ENCODE measurements at regions not wholly inside any gene's neighbourhood (a gene's known extent, or its start where the extent isn't known, plus 50 kb on each side); places are given as distances from the start of the nearest gene placed in this dataset.
A peak's percentile ranks its signal among the peaks of the same experiment; 100 is the strongest.

DNA sequence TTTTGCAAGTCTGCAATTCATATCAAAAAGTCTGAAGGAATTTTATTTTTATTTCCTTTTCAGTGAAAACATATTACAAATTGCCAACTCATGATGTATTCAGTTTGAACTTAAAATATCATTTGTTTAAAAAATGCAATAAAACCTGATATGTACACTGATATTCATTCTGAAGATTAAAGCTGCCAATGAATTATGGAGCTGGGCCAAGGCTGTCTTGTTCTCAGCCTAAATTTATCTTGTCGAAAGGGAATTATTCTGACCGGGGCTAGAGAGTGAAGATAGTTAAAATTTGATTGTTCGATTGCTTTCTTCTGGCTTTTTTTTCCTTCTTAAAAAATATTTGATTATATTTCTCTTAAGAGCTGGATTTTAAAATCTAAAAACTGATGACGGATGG, 54.0 kb upstream of the RBFOX1 start:
- no peak overlapping the region for H3K27ac Mint-ChIP-seq (ENCODE audit: unreplicated experiment)

DNA sequence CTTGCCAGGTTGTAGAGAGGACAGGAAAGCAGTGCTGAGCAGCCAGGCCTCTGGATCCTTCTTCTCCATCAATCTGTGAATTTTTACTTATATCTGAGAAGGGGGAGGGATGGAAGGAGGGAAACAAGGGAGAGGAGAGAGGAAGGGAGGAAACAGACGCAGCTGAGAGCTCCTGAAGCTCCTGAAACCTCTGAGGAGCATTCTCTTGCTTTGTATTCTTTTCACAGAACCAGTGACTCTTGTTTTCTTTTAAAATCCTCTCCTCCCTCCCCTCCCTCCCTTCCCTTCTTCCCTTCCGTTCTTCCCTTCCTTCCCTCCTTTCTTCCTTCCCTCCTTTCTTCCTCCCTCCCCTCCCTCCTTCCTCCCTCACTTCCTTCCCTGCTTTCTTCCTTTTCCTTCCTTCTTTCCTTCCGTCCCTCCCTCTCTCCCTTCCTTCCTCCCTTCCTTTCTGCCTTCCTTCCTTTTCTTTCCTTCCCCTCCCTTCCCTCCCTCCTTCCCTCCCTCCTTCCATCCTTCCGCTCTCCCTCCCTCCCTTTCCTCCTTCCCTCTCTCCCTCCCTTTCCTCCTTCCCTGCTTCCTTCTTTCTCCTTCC, 60.0 kb upstream of the RBFOX1 start:
- no peak overlapping the region for H3K27ac Mint-ChIP-seq (ENCODE audit: unreplicated experiment)
- no peaks in the 10 kb centered on the region for H3K9me3 Mint-ChIP-seq

More for the DNA sequence above, 54.0 kb upstream of the RBFOX1 start:
- Mint-ChIP-seq H3K4me3 (no peak overlapping the region), H3K36me3 (ENCODE audit: low read depth) (no peaks in the 10 kb centered on the region), H3K9me3 (no peaks in the 10 kb centered on the region), H3K27me3 (ENCODE audit: low read depth) (peaks cover 34% of the 10 kb centered on the region), H3K4me1 (no peaks in the 10 kb centered on the region)
- TF ChIP-seq, protein P1, sequence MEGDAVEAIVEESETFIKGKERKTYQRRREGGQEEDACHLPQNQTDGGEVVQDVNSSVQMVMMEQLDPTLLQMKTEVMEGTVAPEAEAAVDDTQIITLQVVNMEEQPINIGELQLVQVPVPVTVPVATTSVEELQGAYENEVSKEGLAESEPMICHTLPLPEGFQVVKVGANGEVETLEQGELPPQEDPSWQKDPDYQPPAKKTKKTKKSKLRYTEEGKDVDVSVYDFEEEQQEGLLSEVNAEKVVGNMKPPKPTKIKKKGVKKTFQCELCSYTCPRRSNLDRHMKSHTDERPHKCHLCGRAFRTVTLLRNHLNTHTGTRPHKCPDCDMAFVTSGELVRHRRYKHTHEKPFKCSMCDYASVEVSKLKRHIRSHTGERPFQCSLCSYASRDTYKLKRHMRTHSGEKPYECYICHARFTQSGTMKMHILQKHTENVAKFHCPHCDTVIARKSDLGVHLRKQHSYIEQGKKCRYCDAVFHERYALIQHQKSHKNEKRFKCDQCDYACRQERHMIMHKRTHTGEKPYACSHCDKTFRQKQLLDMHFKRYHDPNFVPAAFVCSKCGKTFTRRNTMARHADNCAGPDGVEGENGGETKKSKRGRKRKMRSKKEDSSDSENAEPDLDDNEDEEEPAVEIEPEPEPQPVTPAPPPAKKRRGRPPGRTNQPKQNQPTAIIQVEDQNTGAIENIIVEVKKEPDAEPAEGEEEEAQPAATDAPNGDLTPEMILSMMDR (conservative IDR thresholded peaks at IDR 0.05), result no peak
- DNase-seq (ENCODE audit: low read depth, low spot score), result no peak

DNA sequence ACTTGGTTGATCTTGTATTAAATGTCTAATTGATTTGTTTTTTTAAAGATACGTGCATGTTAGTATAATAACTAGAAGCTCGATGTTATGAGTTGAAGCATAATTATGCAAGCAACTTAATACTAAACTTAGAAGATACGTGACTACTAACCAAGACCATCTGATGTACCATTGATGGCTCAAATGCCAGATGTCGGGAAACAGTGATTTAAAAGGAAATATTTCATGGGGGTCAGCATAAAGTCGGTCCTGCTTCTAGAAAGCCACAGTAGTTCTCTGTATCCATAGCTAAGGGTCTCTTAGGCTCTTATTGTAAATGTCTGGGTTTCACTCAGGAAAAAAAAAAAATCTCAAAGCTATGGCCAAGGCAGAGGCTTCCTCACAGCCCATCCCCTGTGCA, 61.2 kb upstream of the RBFOX1 start:
- no peak for DNase-seq (ENCODE audit: low read depth, low spot score)
- H3K27me3 Mint-ChIP-seq (ENCODE audit: low read depth), result peaks cover 34% of the 10 kb centered on the region

More for the DNA sequence above, 60.0 kb upstream of the RBFOX1 start:
- H3K4me3 Mint-ChIP-seq, result no peak overlapping the region
- no peaks in the 10 kb centered on the region for H3K4me1 Mint-ChIP-seq
- DNase-seq (ENCODE audit: low read depth, low spot score), result no peak
- TF ChIP-seq, protein P1 (conservative IDR thresholded peaks at IDR 0.05), result no peak
- H3K27me3 Mint-ChIP-seq (ENCODE audit: low read depth), result peaks cover 41% of the 10 kb centered on the region
- H3K36me3 Mint-ChIP-seq (ENCODE audit: low read depth), result no peaks in the 10 kb centered on the region

DNA sequence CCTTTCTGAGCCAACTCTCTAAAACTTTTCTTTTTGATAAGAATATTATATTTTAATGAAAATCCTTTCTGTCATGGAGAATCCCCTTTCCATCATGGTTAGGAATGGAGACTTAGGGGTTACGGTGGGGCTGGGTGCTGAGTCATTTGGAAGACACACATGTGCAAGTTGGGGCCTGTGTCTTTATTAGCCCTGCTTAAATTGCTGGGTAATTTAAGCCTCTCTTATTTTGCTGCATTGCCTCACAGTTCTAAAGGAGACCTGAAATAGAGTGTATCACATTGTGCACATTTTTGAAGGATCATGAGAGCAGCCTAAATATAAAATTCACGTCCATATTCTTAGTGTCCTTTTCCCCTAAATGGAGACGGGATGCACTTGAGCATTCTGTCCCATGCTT, 61.8 kb upstream of the RBFOX1 start:
- Mint-ChIP-seq H3K27me3 (ENCODE audit: low read depth) (peaks cover 28% of the 10 kb centered on the region), H3K4me1 (no peaks in the 10 kb centered on the region), H3K9me3 (no peaks in the 10 kb centered on the region), H3K27ac (ENCODE audit: unreplicated experiment) (no peak overlapping the region), H3K4me3 (no peak overlapping the region), H3K36me3 (ENCODE audit: low read depth) (no peaks in the 10 kb centered on the region)
- TF ChIP-seq, protein P1 (conservative IDR thresholded peaks at IDR 0.05), result no peak
- DNase-seq (ENCODE audit: low read depth, low spot score), result no peak

More for the DNA sequence above, 61.2 kb upstream of the RBFOX1 start:
- peak overlapping the region; percentile 27 for H3K27ac Mint-ChIP-seq (ENCODE audit: unreplicated experiment)
- no peaks in the 10 kb centered on the region for H3K9me3 Mint-ChIP-seq
- no peaks in the 10 kb centered on the region for H3K4me1 Mint-ChIP-seq
- no peaks in the 10 kb centered on the region for H3K36me3 Mint-ChIP-seq (ENCODE audit: low read depth)
- TF ChIP-seq, protein P1 (conservative IDR thresholded peaks at IDR 0.05), result no peak
- H3K4me3 Mint-ChIP-seq, result no peak overlapping the region

DNA sequence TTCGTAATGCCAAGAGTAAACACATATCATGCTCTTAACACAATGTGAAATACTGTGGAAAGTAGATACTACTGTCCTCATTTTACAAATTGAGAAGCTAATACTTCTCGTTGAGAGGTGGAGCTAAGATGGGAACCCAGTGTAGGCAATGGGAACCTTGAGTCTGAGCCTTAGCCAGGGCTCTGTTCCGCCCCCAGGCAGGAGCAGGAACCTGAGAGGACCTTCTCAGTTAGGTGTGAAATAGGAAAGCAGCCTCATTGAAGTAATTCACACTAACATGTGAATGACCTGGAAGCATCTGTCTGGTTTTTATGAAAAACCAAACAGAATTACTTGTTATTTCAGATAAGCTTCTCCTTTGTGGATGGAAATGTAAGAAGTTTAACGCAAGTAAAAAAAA, 62.6 kb upstream of the RBFOX1 start:
- Mint-ChIP-seq H3K36me3 (ENCODE audit: low read depth) (no peaks in the 10 kb centered on the region), H3K27ac (ENCODE audit: unreplicated experiment) (no peak overlapping the region), H3K27me3 (ENCODE audit: low read depth) (peaks cover 21% of the 10 kb centered on the region), H3K4me1 (no peaks in the 10 kb centered on the region), H3K4me3 (no peak overlapping the region), H3K9me3 (no peaks in the 10 kb centered on the region)
- DNase-seq (ENCODE audit: low read depth, low spot score), result no peak
- TF ChIP-seq, protein P1 (conservative IDR thresholded peaks at IDR 0.05), result no peak
